ENCODE measurements at regions not wholly inside any gene's neighbourhood (a gene's known extent, or its start where the extent isn't known, plus 50 kb on each side); places are given as distances from the start of the nearest gene placed in this dataset.

GRCh38 chr6:98546376-98546775 lies 288.0 kb upstream of the POU3F2 start:
- no peak for TF ChIP-seq EZH2phosphoT487 (IDR thresholded peaks at IDR 0.05; ENCODE audit: borderline replicate concordance, low read length)
- TF ChIP-seq CTCF (IDR thresholded peaks at IDR 0.05; ENCODE audit: low read depth, low read length, poor library complexity, severe bottlenecking) = no peak
